ENCODE measurements at regions not wholly inside any gene's neighbourhood (a gene's known extent, or its start where the extent isn't known, plus 50 kb on each side); places are given as distances from the start of the nearest gene placed in this dataset.

- no peak for DNase-seq
Measured at GRCh38 chr6:8764733-8765132, 329.4 kb upstream of the SLC35B3 start.

GRCh38 chr6:8760951-8761350, 325.6 kb upstream of the SLC35B3 start:
- DNase-seq: no peak

- no peak for DNase-seq
Measured at GRCh38 chr6:8758412-8758811, 323.1 kb upstream of the SLC35B3 start.

- no peak for DNase-seq
Measured at GRCh38 chr6:8750627-8751026, 315.3 kb upstream of the SLC35B3 start.

GRCh38 chr6:8749465-8749864, 314.1 kb upstream of the SLC35B3 start:
- DNase-seq: no peak

- DNase-seq: no peak
Measured at GRCh38 chr6:8743170-8743745, 307.9 kb upstream of the SLC35B3 start.

- no peak for DNase-seq
Measured at GRCh38 chr6:8739454-8739853, 304.1 kb upstream of the SLC35B3 start.

- no peak for DNase-seq
Measured at GRCh38 chr6:8738951-8739350, 303.6 kb upstream of the SLC35B3 start.

GRCh38 chr6:8736156-8736895, 301.0 kb upstream of the SLC35B3 start:
- DNase-seq: no peak

- DNase-seq: no peak
Measured at GRCh38 chr6:8733879-8734278, 298.5 kb upstream of the SLC35B3 start.

- DNase-seq: no peak
Measured at GRCh38 chr6:8731874-8732273, 296.5 kb upstream of the SLC35B3 start.

GRCh38 chr6:8710668-8711431, 275.5 kb upstream of the SLC35B3 start:
- no peak for DNase-seq

GRCh38 chr6:8707956-8708772, 272.8 kb upstream of the SLC35B3 start:
- DNase-seq: no peak

- no peak for DNase-seq
Measured at GRCh38 chr6:8707369-8707768, 272.0 kb upstream of the SLC35B3 start.

- no peak for DNase-seq
Measured at GRCh38 chr6:8705435-8706020, 270.2 kb upstream of the SLC35B3 start.

GRCh38 chr6:8703059-8703458, 267.7 kb upstream of the SLC35B3 start:
- DNase-seq: no peak

- no peak for DNase-seq
Measured at GRCh38 chr6:8688821-8689220, 253.5 kb upstream of the SLC35B3 start.

GRCh38 chr6:8686077-8686476, 250.7 kb upstream of the SLC35B3 start:
- no peak for DNase-seq

- no peak for DNase-seq
Measured at GRCh38 chr6:8683204-8683603, 247.9 kb upstream of the SLC35B3 start.

- no peak for DNase-seq
Measured at GRCh38 chr6:8679823-8680222, 244.5 kb upstream of the SLC35B3 start.

- DNase-seq: no peak
Measured at GRCh38 chr6:8678466-8678865, 243.1 kb upstream of the SLC35B3 start.

GRCh38 chr6:8674126-8674525, 238.8 kb upstream of the SLC35B3 start:
- DNase-seq: no peak

GRCh38 chr6:8672882-8673281, 237.5 kb upstream of the SLC35B3 start:
- no peak for DNase-seq

Measured in stimulated activated naive CD4-positive, alpha-beta T cell treated with Interleukin-2 at 50 U/mL for 16 hours (primary cell).